ENCODE measurements at regions not wholly inside any gene's neighbourhood (a gene's known extent, or its start where the extent isn't known, plus 50 kb on each side); places are given as distances from the start of the nearest gene placed in this dataset.

- Histone ChIP-seq H3K4me1 (ENCODE audit: control insufficient read depth in 3 of 3, insufficient read depth in 3 of 3, low read length in 3 of 3) (no peaks in the 10 kb centered on the region), H3K9me3 (ENCODE audit: control insufficient read depth in 3 of 3, low read length in 3 of 3) (no peaks in the 10 kb centered on the region), H3K36me3 (ENCODE audit: control insufficient read depth in 3 of 3, insufficient read depth in 3 of 3, low read length in 3 of 3) (no peaks in the 10 kb centered on the region), H3K9ac (ENCODE audit: low read depth in 1 of 3, low read length in 3 of 3) (no peak overlapping the region), H3K27me3 (ENCODE audit: control insufficient read depth in 3 of 3, insufficient read depth in 3 of 3, low read length in 3 of 3) (no peaks in the 10 kb centered on the region), H3K4me3 (ENCODE audit: low read length in 3 of 3) (no peak overlapping the region), H3K27ac (ENCODE audit: low read depth, low read length) (no peak overlapping the region)
Measured at GRCh38 chr15:61444585-61444984, 215.5 kb upstream of the RORA start.

- Histone ChIP-seq H3K9me3 (ENCODE audit: control insufficient read depth in 3 of 3, low read length in 3 of 3) (no peaks in the 10 kb centered on the region), H3K27ac (ENCODE audit: low read depth, low read length) (no peak overlapping the region), H3K4me1 (ENCODE audit: control insufficient read depth in 3 of 3, insufficient read depth in 3 of 3, low read length in 3 of 3) (no peaks in the 10 kb centered on the region), H3K9ac (ENCODE audit: low read depth in 1 of 3, low read length in 3 of 3) (no peak overlapping the region), H3K27me3 (ENCODE audit: control insufficient read depth in 3 of 3, insufficient read depth in 3 of 3, low read length in 3 of 3) (no peaks in the 10 kb centered on the region), H3K36me3 (ENCODE audit: control insufficient read depth in 3 of 3, insufficient read depth in 3 of 3, low read length in 3 of 3) (no peaks in the 10 kb centered on the region), H3K4me3 (ENCODE audit: low read length in 3 of 3) (no peak overlapping the region)
Measured at GRCh38 chr15:61442821-61443220, 213.7 kb upstream of the RORA start.

- no peaks in the 10 kb centered on the region for H3K36me3 ChIP-seq (ENCODE audit: control insufficient read depth in 3 of 3, insufficient read depth in 3 of 3, low read length in 3 of 3)
- H3K9ac ChIP-seq (ENCODE audit: low read depth in 1 of 3, low read length in 3 of 3): no peak overlapping the region
- no peaks in the 10 kb centered on the region for H3K27me3 ChIP-seq (ENCODE audit: control insufficient read depth in 3 of 3, insufficient read depth in 3 of 3, low read length in 3 of 3)
- no peak overlapping the region for H3K4me3 ChIP-seq (ENCODE audit: low read length in 3 of 3)
- H3K9me3 ChIP-seq (ENCODE audit: control insufficient read depth in 3 of 3, low read length in 3 of 3): no peaks in the 10 kb centered on the region
- H3K27ac ChIP-seq (ENCODE audit: low read depth, low read length): no peak overlapping the region
- H3K4me1 ChIP-seq (ENCODE audit: control insufficient read depth in 3 of 3, insufficient read depth in 3 of 3, low read length in 3 of 3): no peaks in the 10 kb centered on the region
Measured at GRCh38 chr15:61441891-61442290, 212.8 kb upstream of the RORA start.

- Histone ChIP-seq H3K27ac (ENCODE audit: low read depth, low read length) (no peak overlapping the region), H3K9me3 (ENCODE audit: control insufficient read depth in 3 of 3, low read length in 3 of 3) (no peaks in the 10 kb centered on the region), H3K4me1 (ENCODE audit: control insufficient read depth in 3 of 3, insufficient read depth in 3 of 3, low read length in 3 of 3) (no peaks in the 10 kb centered on the region), H3K36me3 (ENCODE audit: control insufficient read depth in 3 of 3, insufficient read depth in 3 of 3, low read length in 3 of 3) (no peaks in the 10 kb centered on the region), H3K27me3 (ENCODE audit: control insufficient read depth in 3 of 3, insufficient read depth in 3 of 3, low read length in 3 of 3) (no peaks in the 10 kb centered on the region), H3K9ac (ENCODE audit: low read depth in 1 of 3, low read length in 3 of 3) (no peak overlapping the region), H3K4me3 (ENCODE audit: low read length in 3 of 3) (no peak overlapping the region)
Measured at GRCh38 chr15:61426466-61426865, 197.4 kb upstream of the RORA start.

- no peaks in the 10 kb centered on the region for H3K9me3 ChIP-seq (ENCODE audit: control insufficient read depth in 3 of 3, low read length in 3 of 3)
- no peak overlapping the region for H3K9ac ChIP-seq (ENCODE audit: low read depth in 1 of 3, low read length in 3 of 3)
- H3K27me3 ChIP-seq (ENCODE audit: control insufficient read depth in 3 of 3, insufficient read depth in 3 of 3, low read length in 3 of 3): no peaks in the 10 kb centered on the region
- no peaks in the 10 kb centered on the region for H3K36me3 ChIP-seq (ENCODE audit: control insufficient read depth in 3 of 3, insufficient read depth in 3 of 3, low read length in 3 of 3)
- no peak overlapping the region for H3K27ac ChIP-seq (ENCODE audit: low read depth, low read length)
- H3K4me1 ChIP-seq (ENCODE audit: control insufficient read depth in 3 of 3, insufficient read depth in 3 of 3, low read length in 3 of 3): no peaks in the 10 kb centered on the region
- H3K4me3 ChIP-seq (ENCODE audit: low read length in 3 of 3): no peak overlapping the region
Measured at GRCh38 chr15:61425934-61426333, 196.8 kb upstream of the RORA start.

GRCh38 chr15:61422773-61423172 lies 193.7 kb upstream of the RORA start:
- no peaks in the 10 kb centered on the region for H3K9me3 ChIP-seq (ENCODE audit: control insufficient read depth in 3 of 3, low read length in 3 of 3)

GRCh38 chr15:61421938-61422337 lies 192.8 kb upstream of the RORA start:
- Histone ChIP-seq H3K4me3 (ENCODE audit: low read length in 3 of 3) (no peak overlapping the region), H3K36me3 (ENCODE audit: control insufficient read depth in 3 of 3, insufficient read depth in 3 of 3, low read length in 3 of 3) (no peaks in the 10 kb centered on the region), H3K27ac (ENCODE audit: low read depth, low read length) (no peak overlapping the region), H3K9me3 (ENCODE audit: control insufficient read depth in 3 of 3, low read length in 3 of 3) (no peaks in the 10 kb centered on the region), H3K9ac (ENCODE audit: low read depth in 1 of 3, low read length in 3 of 3) (no peak overlapping the region), H3K27me3 (ENCODE audit: control insufficient read depth in 3 of 3, insufficient read depth in 3 of 3, low read length in 3 of 3) (no peaks in the 10 kb centered on the region), H3K4me1 (ENCODE audit: control insufficient read depth in 3 of 3, insufficient read depth in 3 of 3, low read length in 3 of 3) (no peaks in the 10 kb centered on the region)

More at GRCh38 chr15:61422773-61423172, 193.7 kb upstream of the RORA start:
- H3K36me3 ChIP-seq (ENCODE audit: control insufficient read depth in 3 of 3, insufficient read depth in 3 of 3, low read length in 3 of 3): no peaks in the 10 kb centered on the region
- H3K9ac ChIP-seq (ENCODE audit: low read depth in 1 of 3, low read length in 3 of 3): no peak overlapping the region
- no peaks in the 10 kb centered on the region for H3K4me1 ChIP-seq (ENCODE audit: control insufficient read depth in 3 of 3, insufficient read depth in 3 of 3, low read length in 3 of 3)
- no peak overlapping the region for H3K4me3 ChIP-seq (ENCODE audit: low read length in 3 of 3)
- no peak overlapping the region for H3K27ac ChIP-seq (ENCODE audit: low read depth, low read length)
- H3K27me3 ChIP-seq (ENCODE audit: control insufficient read depth in 3 of 3, insufficient read depth in 3 of 3, low read length in 3 of 3): no peaks in the 10 kb centered on the region

GRCh38 chr15:61421470-61421869 lies 192.4 kb upstream of the RORA start:
- H3K27ac ChIP-seq (ENCODE audit: low read depth, low read length): no peak overlapping the region
- no peak overlapping the region for H3K4me3 ChIP-seq (ENCODE audit: low read length in 3 of 3)
- H3K9ac ChIP-seq (ENCODE audit: low read depth in 1 of 3, low read length in 3 of 3): no peak overlapping the region
- no peaks in the 10 kb centered on the region for H3K36me3 ChIP-seq (ENCODE audit: control insufficient read depth in 3 of 3, insufficient read depth in 3 of 3, low read length in 3 of 3)
- no peaks in the 10 kb centered on the region for H3K9me3 ChIP-seq (ENCODE audit: control insufficient read depth in 3 of 3, low read length in 3 of 3)
- no peaks in the 10 kb centered on the region for H3K27me3 ChIP-seq (ENCODE audit: control insufficient read depth in 3 of 3, insufficient read depth in 3 of 3, low read length in 3 of 3)
- H3K4me1 ChIP-seq (ENCODE audit: control insufficient read depth in 3 of 3, insufficient read depth in 3 of 3, low read length in 3 of 3): no peaks in the 10 kb centered on the region

- H3K4me3 ChIP-seq (ENCODE audit: low read length in 3 of 3): no peak overlapping the region
- H3K27ac ChIP-seq (ENCODE audit: low read depth, low read length): no peak overlapping the region
- no peak overlapping the region for H3K9ac ChIP-seq (ENCODE audit: low read depth in 1 of 3, low read length in 3 of 3)
- no peaks in the 10 kb centered on the region for H3K4me1 ChIP-seq (ENCODE audit: control insufficient read depth in 3 of 3, insufficient read depth in 3 of 3, low read length in 3 of 3)
- H3K9me3 ChIP-seq (ENCODE audit: control insufficient read depth in 3 of 3, low read length in 3 of 3): no peaks in the 10 kb centered on the region
- no peaks in the 10 kb centered on the region for H3K36me3 ChIP-seq (ENCODE audit: control insufficient read depth in 3 of 3, insufficient read depth in 3 of 3, low read length in 3 of 3)
- H3K27me3 ChIP-seq (ENCODE audit: control insufficient read depth in 3 of 3, insufficient read depth in 3 of 3, low read length in 3 of 3): no peaks in the 10 kb centered on the region
Measured at GRCh38 chr15:61420546-61420945, 191.4 kb upstream of the RORA start.

- no peaks in the 10 kb centered on the region for H3K27me3 ChIP-seq (ENCODE audit: control insufficient read depth in 3 of 3, insufficient read depth in 3 of 3, low read length in 3 of 3)
- H3K4me1 ChIP-seq (ENCODE audit: control insufficient read depth in 3 of 3, insufficient read depth in 3 of 3, low read length in 3 of 3): no peaks in the 10 kb centered on the region
- no peaks in the 10 kb centered on the region for H3K36me3 ChIP-seq (ENCODE audit: control insufficient read depth in 3 of 3, insufficient read depth in 3 of 3, low read length in 3 of 3)
- no peaks in the 10 kb centered on the region for H3K9me3 ChIP-seq (ENCODE audit: control insufficient read depth in 3 of 3, low read length in 3 of 3)
- H3K27ac ChIP-seq (ENCODE audit: low read depth, low read length): no peak overlapping the region
- H3K4me3 ChIP-seq (ENCODE audit: low read length in 3 of 3): no peak overlapping the region
- H3K9ac ChIP-seq (ENCODE audit: low read depth in 1 of 3, low read length in 3 of 3): no peak overlapping the region
Measured at GRCh38 chr15:61415617-61416120, 186.6 kb upstream of the RORA start.
